ENCODE measurements at regions not wholly inside any gene's neighbourhood (a gene's known extent, or its start where the extent isn't known, plus 50 kb on each side); places are given as distances from the start of the nearest gene placed in this dataset.

DNA sequence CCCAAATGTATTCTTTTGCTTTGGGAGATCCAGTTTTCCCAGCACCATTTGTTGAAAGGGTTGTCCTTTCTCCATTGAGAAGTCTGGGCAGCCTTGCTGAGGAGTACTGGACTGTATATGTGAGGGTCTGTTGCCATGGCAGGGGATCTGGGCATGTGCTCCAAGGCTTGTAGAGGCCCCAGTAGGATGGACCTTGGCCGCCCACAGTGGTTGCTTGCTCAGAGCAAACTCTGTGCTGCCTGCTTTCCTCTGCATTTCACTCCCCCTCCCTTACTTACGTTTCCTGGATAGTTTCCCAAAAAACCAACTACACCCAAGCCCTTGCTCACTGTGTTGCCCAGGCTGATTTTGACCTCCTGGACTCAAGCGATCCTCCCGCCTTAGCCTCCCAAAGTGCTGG, 97.2 kb upstream of the PRR23E start:
- no peaks in the 10 kb centered on the region for H3K79me2 ChIP-seq (ENCODE audit: insufficient read depth, low read length)
- no peaks in the 10 kb centered on the region for H3K36me3 ChIP-seq (replicated peaks in 1 of 2; ENCODE audit: control insufficient read depth in 1 of 2, insufficient read depth in 2 of 2, low read length in 2 of 2)
- no peak for DNase-seq
- TF ChIP-seq, protein P1, sequence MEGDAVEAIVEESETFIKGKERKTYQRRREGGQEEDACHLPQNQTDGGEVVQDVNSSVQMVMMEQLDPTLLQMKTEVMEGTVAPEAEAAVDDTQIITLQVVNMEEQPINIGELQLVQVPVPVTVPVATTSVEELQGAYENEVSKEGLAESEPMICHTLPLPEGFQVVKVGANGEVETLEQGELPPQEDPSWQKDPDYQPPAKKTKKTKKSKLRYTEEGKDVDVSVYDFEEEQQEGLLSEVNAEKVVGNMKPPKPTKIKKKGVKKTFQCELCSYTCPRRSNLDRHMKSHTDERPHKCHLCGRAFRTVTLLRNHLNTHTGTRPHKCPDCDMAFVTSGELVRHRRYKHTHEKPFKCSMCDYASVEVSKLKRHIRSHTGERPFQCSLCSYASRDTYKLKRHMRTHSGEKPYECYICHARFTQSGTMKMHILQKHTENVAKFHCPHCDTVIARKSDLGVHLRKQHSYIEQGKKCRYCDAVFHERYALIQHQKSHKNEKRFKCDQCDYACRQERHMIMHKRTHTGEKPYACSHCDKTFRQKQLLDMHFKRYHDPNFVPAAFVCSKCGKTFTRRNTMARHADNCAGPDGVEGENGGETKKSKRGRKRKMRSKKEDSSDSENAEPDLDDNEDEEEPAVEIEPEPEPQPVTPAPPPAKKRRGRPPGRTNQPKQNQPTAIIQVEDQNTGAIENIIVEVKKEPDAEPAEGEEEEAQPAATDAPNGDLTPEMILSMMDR (IDR thresholded peaks at IDR 0.05) = no peak
- H3K9ac ChIP-seq (ENCODE audit: insufficient read depth, low read length, poor library complexity, severe bottlenecking) = no peak overlapping the region
- no peaks in the 10 kb centered on the region for H4K20me1 ChIP-seq (ENCODE audit: insufficient read depth, low read length)
- Mint-ChIP-seq H3K27ac (no peak overlapping the region), H3K4me3 (no peak overlapping the region), H3K9me3 (peaks cover 0 to 7% (median 3%) of the 10 kb centered on the region in 7 donors), H3K4me1 (no peaks in the 10 kb centered on the region), H3K27me3 (ENCODE audit: low read depth in 3 of 3) (peaks cover 3 to 10% (median 6%) of the 10 kb centered on the region in 3 donors), H3K36me3 (no peaks in the 10 kb centered on the region)
- H3K4me1 ChIP-seq (ENCODE audit: control insufficient read depth in 1 of 2, insufficient read depth in 2 of 2, low read length in 2 of 2) = no peaks in the 10 kb centered on the region
- H3K4me3 ChIP-seq (replicated peaks in 1 of 3; ENCODE audit: low read depth in 2 of 3, low read length in 3 of 3) = no peak overlapping the region
- no peak overlapping the region for H3K27ac ChIP-seq (ENCODE audit: low read depth in 1 of 2, low read length in 2 of 2)
- H3K27me3 ChIP-seq (ENCODE audit: control insufficient read depth in 2 of 2, insufficient read depth in 2 of 2, low read length in 2 of 2) = no peaks in the 10 kb centered on the region
- no peaks in the 10 kb centered on the region for H3K9me3 ChIP-seq (replicated peaks in 1 of 2; ENCODE audit: control insufficient read depth in 1 of 2, insufficient read depth in 1 of 2, low read length in 2 of 2)
- no peak overlapping the region for H2AFZ ChIP-seq (ENCODE audit: insufficient read depth, low read depth, low read length, poor library complexity, severe bottlenecking)
- no peak overlapping the region for H3K4me2 ChIP-seq (replicated peaks; ENCODE audit: extremely low read depth, low read length, poor library complexity, severe bottlenecking)
- WGBS (ENCODE audit: insufficient coverage) = 94% methylated on average over 2 of the region's 4 CpGs
- intact Hi-C loops (cut with micrococcal nuclease) = no loop called here

DNA sequence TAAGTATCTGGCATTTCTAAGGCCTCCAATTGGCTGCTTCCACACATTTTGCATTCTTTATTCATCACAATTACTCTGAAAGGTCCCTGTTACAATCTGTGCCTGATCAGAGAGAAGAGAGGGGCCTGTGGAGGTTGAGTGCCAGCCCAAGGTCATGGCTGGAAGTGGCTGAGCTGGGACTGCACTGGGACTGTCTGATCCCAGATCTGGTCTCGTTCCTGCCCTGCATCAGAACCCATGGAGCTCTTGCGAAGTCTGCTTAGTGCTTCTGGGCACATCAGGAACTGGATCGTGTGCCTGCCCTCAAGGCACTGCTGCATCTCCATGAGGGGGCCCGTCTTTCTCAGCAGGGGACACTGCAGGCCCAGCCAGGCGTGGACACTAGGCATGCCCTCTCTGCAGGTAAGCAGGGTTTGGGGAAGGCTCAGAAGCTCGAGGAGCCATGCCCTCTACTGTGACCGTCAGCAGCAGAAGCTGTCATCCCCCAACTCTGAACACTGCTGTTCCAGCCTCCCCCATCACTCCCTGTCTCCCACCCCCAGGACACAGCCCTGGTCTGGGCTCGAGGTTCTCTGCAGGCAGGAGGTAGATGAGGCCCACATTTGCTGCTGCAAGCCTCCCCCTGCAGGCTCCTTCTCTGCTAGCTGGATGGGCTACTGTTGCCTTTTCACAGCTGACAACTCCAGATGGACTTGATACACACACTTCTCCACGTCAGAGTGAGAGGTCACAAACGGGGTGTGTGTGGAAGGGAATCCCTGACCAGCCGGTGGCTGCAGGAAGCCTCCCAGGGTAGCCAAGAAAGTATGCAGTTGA, 96.5 kb upstream of the PRR23E start:
- no peaks in the 10 kb centered on the region for H3K4me1 Mint-ChIP-seq
- H3K79me2 ChIP-seq (ENCODE audit: insufficient read depth, low read length) = no peaks in the 10 kb centered on the region
- TF ChIP-seq, protein P1 (IDR thresholded peaks at IDR 0.05) = no peak
- no peaks in the 10 kb centered on the region for H3K36me3 ChIP-seq (replicated peaks in 1 of 2; ENCODE audit: control insufficient read depth in 1 of 2, insufficient read depth in 2 of 2, low read length in 2 of 2)
- no peaks in the 10 kb centered on the region for H3K36me3 Mint-ChIP-seq
- H3K9me3 ChIP-seq (replicated peaks in 1 of 2; ENCODE audit: control insufficient read depth in 1 of 2, insufficient read depth in 1 of 2, low read length in 2 of 2) = no peaks in the 10 kb centered on the region
- intact Hi-C loops (cut with micrococcal nuclease) = no loop called here
- no peak overlapping the region for H2AFZ ChIP-seq (ENCODE audit: insufficient read depth, low read depth, low read length, poor library complexity, severe bottlenecking)
- no peaks in the 10 kb centered on the region for H3K4me1 ChIP-seq (ENCODE audit: control insufficient read depth in 1 of 2, insufficient read depth in 2 of 2, low read length in 2 of 2)
- no peak overlapping the region for H3K4me3 ChIP-seq (replicated peaks in 1 of 3; ENCODE audit: low read depth in 2 of 3, low read length in 3 of 3)
- no peak overlapping the region for H3K4me2 ChIP-seq (replicated peaks; ENCODE audit: extremely low read depth, low read length, poor library complexity, severe bottlenecking)
- H3K27ac ChIP-seq (ENCODE audit: low read depth in 1 of 2, low read length in 2 of 2) = no peak overlapping the region
- 85% methylated on average over 9 of the region's 11 CpGs for WGBS (ENCODE audit: insufficient coverage)
- peaks cover 0 to 3% of the 10 kb centered on the region in 2 donors for H3K27me3 ChIP-seq (ENCODE audit: control insufficient read depth in 2 of 2, insufficient read depth in 2 of 2, low read length in 2 of 2)
- H3K27me3 Mint-ChIP-seq (ENCODE audit: low read depth in 3 of 3) = peaks cover 1 to 10% (median 5%) of the 10 kb centered on the region in 3 donors
- DNase-seq = no peak
- H4K20me1 ChIP-seq (ENCODE audit: insufficient read depth, low read length) = no peaks in the 10 kb centered on the region
- no peak overlapping the region for H3K4me3 Mint-ChIP-seq
- H3K27ac Mint-ChIP-seq = peak overlapping the region in 1 of 7 donors; percentile 60
- H3K9ac ChIP-seq (ENCODE audit: insufficient read depth, low read length, poor library complexity, severe bottlenecking) = no peak overlapping the region
- peaks cover 0 to 7% (median 3%) of the 10 kb centered on the region in 7 donors for H3K9me3 Mint-ChIP-seq

Data from CD14-positive monocyte (primary cell).